Colonic mucosa (tissue), 4 donors: ENCODE measurements at regions not wholly inside any gene's neighbourhood (a gene's known extent, or its start where the extent isn't known, plus 50 kb on each side); places are given as distances from the start of the nearest gene placed in this dataset. TPM values are rescaled to one million over a fixed set of nuclear protein-coding genes. Genes with fewer than 3 reads are reported as not detected.

Experiments used
- DNase-seq: peaks from one replicate; pipeline ENCODE4 v3.0.0-alpha.2; 2020
- H3K27ac ChIP-seq: fragments of 200-600 bp; one replicate; pipeline ENCODE4 v1.8.0; 2021
- H3K27me3 ChIP-seq: fragments of 200-600 bp; one replicate; pipeline ENCODE4 v1.8.0; 2021
- H3K36me3 ChIP-seq: fragments of 200-600 bp; one replicate; pipeline ENCODE4 v1.8.0; 2021
- H3K4me1 ChIP-seq: fragments of 200-600 bp; one replicate; pipeline ENCODE4 v1.8.0; 2021; ENCODE audit warnings: mild to moderate bottlenecking
- H3K4me3 ChIP-seq: fragments of 200-600 bp; one replicate; pipeline ENCODE4 v1.8.0; 2021
- H3K9ac ChIP-seq, 2 donors: one replicate each; pipeline ENCODE4 v1.7.0; 2013; ENCODE audit warnings: control low read depth in 2 of 2, low read depth in 2 of 2, low read length in 2 of 2
- H3K9me3 ChIP-seq: fragments of 200-600 bp; one replicate; pipeline ENCODE4 v1.8.0; 2021
- CTCF ChIP-seq: fragments of 200-600 bp; IDR thresholded peaks from one replicate; pipeline ENCODE4 v1.8.0; 2022; ENCODE audit warnings: antibody characterized with exemption, mild to moderate bottlenecking
- intact Hi-C: fragments of 100-400 bp; cut with DNase I; formaldehyde crosslinking; loops from one replicate; pipeline ENCODE4 v1.14.1; 2022
- microRNA-seq: library from miRNA; unstranded; fragments of <30 nt; microRNA quantifications from one replicate; pipeline ENCODE4, GENCODE V29; 2019
- donor health status: healthy.
- donor health status: DM: no; HTN: no; CAD: no.
- donor health status: DM: no; HTN: no; CAD: no.

GRCh38 chr3:163132111-163132510, 1635.5 kb downstream of the OTOL1 start:
- Histone ChIP-seq H3K36me3 (no peaks in the 10 kb centered on the region), H3K27ac (no peak overlapping the region), H3K4me1 (no peaks in the 10 kb centered on the region), H3K4me3 (no peak overlapping the region), H3K9me3 (no peaks in the 10 kb centered on the region), H3K9ac (no peak overlapping the region), H3K27me3 (no peaks in the 10 kb centered on the region)
- no peak for DNase-seq
- intact Hi-C loops = no loop called here
- no peak for TF ChIP-seq CTCF

GRCh38 chr3:163129287-163129686, 1632.7 kb downstream of the OTOL1 start:
- no peak for DNase-seq
- H3K9ac ChIP-seq = no peak overlapping the region
- H3K4me3 ChIP-seq = no peak overlapping the region
- H3K4me1 ChIP-seq = no peaks in the 10 kb centered on the region
- intact Hi-C loops = no loop called here
- no peaks in the 10 kb centered on the region for H3K27me3 ChIP-seq
- no peaks in the 10 kb centered on the region for H3K9me3 ChIP-seq
- H3K36me3 ChIP-seq = no peaks in the 10 kb centered on the region
- TF ChIP-seq CTCF = no peak
- H3K27ac ChIP-seq = no peak overlapping the region

- Histone ChIP-seq H3K9me3 (no peaks in the 10 kb centered on the region), H3K36me3 (no peaks in the 10 kb centered on the region), H3K27me3 (no peaks in the 10 kb centered on the region), H3K9ac (no peak overlapping the region), H3K4me1 (no peaks in the 10 kb centered on the region), H3K4me3 (no peak overlapping the region), H3K27ac (no peak overlapping the region)
- intact Hi-C loops = no loop called here
- no peak for DNase-seq
- no peak for TF ChIP-seq CTCF
These were observed 1629.5 kb downstream of the OTOL1 start for GRCh38 chr3:163126115-163126514.

Small RNA genes lying in the stretch of these regions (microRNA-seq; reads per million reads assigned to microRNA genes)
- not detected for gene MIR1263
